PC-3 (cell line): ENCODE measurements at regions not wholly inside any gene's neighbourhood (a gene's known extent, or its start where the extent isn't known, plus 50 kb on each side); places are given as distances from the start of the nearest gene placed in this dataset.

Source experiments
- CTCF ChIP-seq: fragments of 300-600 bp; sonication (generic); conservative IDR thresholded peaks from 2 replicates; pipeline ENCODE4 v1.5.1; 2017; ENCODE audit warnings: antibody characterized with exemption, low read depth, mild to moderate bottlenecking, low read length
- EZH2 ChIP-seq: fragments of 300-600 bp; sonication (generic); IDR thresholded peaks from one replicate; pipeline ENCODE4 v1.6.1; 2017; ENCODE audit warnings: antibody characterized with exemption, mild to moderate bottlenecking, low read length; ENCODE audit not compliant: unreplicated experiment

DNA sequence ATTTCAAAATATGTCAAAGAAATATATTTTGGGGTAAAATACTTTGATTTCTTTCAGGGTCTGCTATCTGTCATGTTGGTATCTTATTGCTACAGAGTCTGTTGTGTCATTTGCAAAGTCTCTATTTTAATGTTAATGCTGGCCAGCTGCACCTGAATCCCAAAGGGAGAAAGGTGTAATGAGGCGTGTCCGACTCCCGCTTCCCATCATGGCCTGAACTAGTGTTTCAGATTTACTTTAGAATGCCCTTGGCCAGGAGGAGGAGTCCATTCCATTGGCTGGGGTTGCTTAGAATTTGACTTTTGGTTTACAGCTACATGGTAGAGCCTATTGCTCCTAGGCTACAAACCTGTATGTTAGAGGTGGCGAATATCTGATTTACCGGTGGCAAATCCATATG lies 69.3 kb downstream of the FAM50B start:
- TF ChIP-seq CTCF: no peak
- no peak for TF ChIP-seq EZH2
